Stomach (tissue), 4 donors: ENCODE measurements at regions not wholly inside any gene's neighbourhood (a gene's known extent, or its start where the extent isn't known, plus 50 kb on each side); places are given as distances from the start of the nearest gene placed in this dataset.

Experiments used
- POLR2A ChIP-seq, 4 donors: fragments of 450-650 bp; IDR thresholded peaks; one replicate each; pipeline ENCODE4 v1.6.1; 2016; ENCODE audit warnings: antibody characterized with exemption in 4 of 4, control low read depth in 2 of 4, mild to moderate bottlenecking in 1 of 4, moderate library complexity in 1 of 4
- POLR2AphosphoS5 ChIP-seq, 3 donors: sonication (generic); formaldehyde crosslinking; IDR thresholded peaks; one replicate each; pipeline ENCODE4 v1.6.1; 2016; ENCODE audit warnings: antibody characterized with exemption in 3 of 3

GRCh38 chr12:29858270-29858786 lies 74.6 kb upstream of the TMTC1 start:
- TF ChIP-seq POLR2A (IDR thresholded peaks at IDR 0.05) (no peak), POLR2AphosphoS5 (IDR thresholded peaks at IDR 0.05) (no peak)
